ENCODE measurements at regions not wholly inside any gene's neighbourhood (a gene's known extent, or its start where the extent isn't known, plus 50 kb on each side); places are given as distances from the start of the nearest gene placed in this dataset.

- H3K27me3 ChIP-seq, result no peaks in the 10 kb centered on the region
- H3K9me3 ChIP-seq, result peaks cover 0 to 4% of the 10 kb centered on the region in 2 donors
- intact Hi-C loops (cut with DNase I), result no loop called here
- TF ChIP-seq POLR2A (IDR thresholded peaks at IDR 0.05) (no peak), EP300 (IDR thresholded peaks at IDR 0.05) (no peak)
- TF ChIP-seq, protein P1, sequence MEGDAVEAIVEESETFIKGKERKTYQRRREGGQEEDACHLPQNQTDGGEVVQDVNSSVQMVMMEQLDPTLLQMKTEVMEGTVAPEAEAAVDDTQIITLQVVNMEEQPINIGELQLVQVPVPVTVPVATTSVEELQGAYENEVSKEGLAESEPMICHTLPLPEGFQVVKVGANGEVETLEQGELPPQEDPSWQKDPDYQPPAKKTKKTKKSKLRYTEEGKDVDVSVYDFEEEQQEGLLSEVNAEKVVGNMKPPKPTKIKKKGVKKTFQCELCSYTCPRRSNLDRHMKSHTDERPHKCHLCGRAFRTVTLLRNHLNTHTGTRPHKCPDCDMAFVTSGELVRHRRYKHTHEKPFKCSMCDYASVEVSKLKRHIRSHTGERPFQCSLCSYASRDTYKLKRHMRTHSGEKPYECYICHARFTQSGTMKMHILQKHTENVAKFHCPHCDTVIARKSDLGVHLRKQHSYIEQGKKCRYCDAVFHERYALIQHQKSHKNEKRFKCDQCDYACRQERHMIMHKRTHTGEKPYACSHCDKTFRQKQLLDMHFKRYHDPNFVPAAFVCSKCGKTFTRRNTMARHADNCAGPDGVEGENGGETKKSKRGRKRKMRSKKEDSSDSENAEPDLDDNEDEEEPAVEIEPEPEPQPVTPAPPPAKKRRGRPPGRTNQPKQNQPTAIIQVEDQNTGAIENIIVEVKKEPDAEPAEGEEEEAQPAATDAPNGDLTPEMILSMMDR (IDR thresholded peaks at IDR 0.05), result no peak
- H3K4me1 ChIP-seq (ENCODE audit: insufficient read depth), result no peaks in the 10 kb centered on the region
- no peak overlapping the region for H3K4me3 ChIP-seq
- H3K27ac ChIP-seq, result no peak overlapping the region
- 88 to 94% (median 90%) methylated on average over 4 of the region's 4 CpGs for WGBS, 3 donors
- no peak for DNase-seq
- H3K36me3 ChIP-seq, result no peaks in the 10 kb centered on the region
Measured at GRCh38 chr9:83146325-83146724, 83.4 kb upstream of the RASEF start.

DNA sequence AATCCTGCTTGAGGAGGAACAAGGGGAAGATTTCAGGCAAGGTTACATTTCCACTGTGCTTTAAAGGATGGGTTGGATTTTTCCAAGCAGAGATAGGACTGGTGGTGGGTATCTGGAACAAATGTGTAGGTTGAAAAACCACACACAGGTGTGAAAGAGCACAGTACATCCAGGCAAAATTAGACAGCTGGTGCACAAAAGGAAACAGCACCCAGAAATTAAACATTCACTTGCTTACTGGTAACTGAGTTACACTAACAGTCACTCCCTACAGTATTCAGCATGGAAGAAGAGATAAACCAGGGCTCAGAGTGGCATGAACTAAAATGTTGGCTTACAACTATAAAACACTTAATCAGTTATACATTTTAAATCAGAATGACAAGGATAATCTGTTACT is 81.5 kb upstream of the RASEF start:
- H3K9me3 ChIP-seq, result peaks cover 0 to 4% of the 10 kb centered on the region in 2 donors
- intact Hi-C loops (cut with DNase I), result no loop called here
- no peak for DNase-seq
- TF ChIP-seq EP300 (IDR thresholded peaks at IDR 0.05) (no peak), POLR2A (IDR thresholded peaks at IDR 0.05) (no peak)
- TF ChIP-seq, protein P1 (IDR thresholded peaks at IDR 0.05), result no peak
- H3K36me3 ChIP-seq, result no peaks in the 10 kb centered on the region
- H3K4me3 ChIP-seq, result no peak overlapping the region
- no peaks in the 10 kb centered on the region for H3K27me3 ChIP-seq
- no peak overlapping the region for H3K27ac ChIP-seq
- no peaks in the 10 kb centered on the region for H3K4me1 ChIP-seq (ENCODE audit: insufficient read depth)

- Histone ChIP-seq H3K9me3 (peaks cover 0 to 1% of the 10 kb centered on the region in 2 donors), H3K4me1 (ENCODE audit: insufficient read depth) (no peaks in the 10 kb centered on the region), H3K27ac (no peak overlapping the region), H3K27me3 (no peaks in the 10 kb centered on the region), H3K4me3 (no peak overlapping the region), H3K36me3 (no peaks in the 10 kb centered on the region)
- no peak for DNase-seq
- TF ChIP-seq, protein P1 (IDR thresholded peaks at IDR 0.05), result no peak
- TF ChIP-seq EP300 (IDR thresholded peaks at IDR 0.05), result no peak
- no peak for TF ChIP-seq POLR2A (IDR thresholded peaks at IDR 0.05)
- intact Hi-C loops (cut with DNase I), result no loop called here
Measured at GRCh38 chr9:83142389-83142788, 79.4 kb upstream of the RASEF start.

GRCh38 chr9:83141887-83142286 is 78.9 kb upstream of the RASEF start:
- Histone ChIP-seq H3K27ac (no peak overlapping the region), H3K36me3 (no peaks in the 10 kb centered on the region), H3K4me3 (no peak overlapping the region), H3K4me1 (ENCODE audit: insufficient read depth) (no peaks in the 10 kb centered on the region), H3K27me3 (no peaks in the 10 kb centered on the region), H3K9me3 (no peaks in the 10 kb centered on the region)
- TF ChIP-seq, protein P1 (IDR thresholded peaks at IDR 0.05), result no peak
- TF ChIP-seq POLR2A (IDR thresholded peaks at IDR 0.05) (no peak), EP300 (IDR thresholded peaks at IDR 0.05) (no peak)
- intact Hi-C loops (cut with DNase I), result no loop called here
- no peak for DNase-seq

DNA sequence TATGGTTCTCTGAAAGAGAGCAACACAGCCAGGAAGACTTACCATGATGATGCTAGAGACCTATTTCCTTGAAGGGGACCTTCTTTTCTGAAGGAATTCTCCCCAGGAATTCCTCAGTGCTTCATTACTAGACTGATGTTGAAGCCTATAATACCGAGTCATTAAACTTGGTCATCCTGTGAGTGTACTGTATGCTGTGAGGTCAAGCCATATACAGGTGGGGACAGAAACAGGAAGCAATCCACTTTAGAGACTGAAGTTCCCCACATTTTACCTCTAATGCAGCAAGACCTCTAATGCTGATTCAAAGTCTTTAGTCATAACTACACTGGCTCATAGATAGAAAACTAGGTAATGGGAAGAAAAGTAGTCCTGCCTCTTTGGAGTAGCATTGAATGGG is 77.1 kb upstream of the RASEF start:
- no peak overlapping the region for H3K4me3 ChIP-seq
- no peak for TF ChIP-seq EP300 (IDR thresholded peaks at IDR 0.05)
- H3K27ac ChIP-seq, result no peak overlapping the region
- WGBS, 3 donors, result 88 to 91% (median 90%) methylated on average over 1 of the region's 1 CpG
- H3K36me3 ChIP-seq, result no peaks in the 10 kb centered on the region
- no peaks in the 10 kb centered on the region for H3K27me3 ChIP-seq
- intact Hi-C loops (cut with DNase I), result no loop called here
- no peak for DNase-seq
- no peaks in the 10 kb centered on the region for H3K4me1 ChIP-seq (ENCODE audit: insufficient read depth)
- H3K9me3 ChIP-seq, result no peaks in the 10 kb centered on the region

Data from ovary (tissue), 7 donors.